HG03175 (cell line): ENCODE measurements at regions not wholly inside any gene's neighbourhood (a gene's known extent, or its start where the extent isn't known, plus 50 kb on each side); places are given as distances from the start of the nearest gene placed in this dataset.

Experiments
- ATAC-seq: cut with Tn5 transposase; IDR thresholded peaks from one replicate; pipeline ENCODE4 v1.9.1; 2021; ENCODE audit warnings: mild to moderate bottlenecking, moderate library complexity; ENCODE audit not compliant: unreplicated experiment

DNA sequence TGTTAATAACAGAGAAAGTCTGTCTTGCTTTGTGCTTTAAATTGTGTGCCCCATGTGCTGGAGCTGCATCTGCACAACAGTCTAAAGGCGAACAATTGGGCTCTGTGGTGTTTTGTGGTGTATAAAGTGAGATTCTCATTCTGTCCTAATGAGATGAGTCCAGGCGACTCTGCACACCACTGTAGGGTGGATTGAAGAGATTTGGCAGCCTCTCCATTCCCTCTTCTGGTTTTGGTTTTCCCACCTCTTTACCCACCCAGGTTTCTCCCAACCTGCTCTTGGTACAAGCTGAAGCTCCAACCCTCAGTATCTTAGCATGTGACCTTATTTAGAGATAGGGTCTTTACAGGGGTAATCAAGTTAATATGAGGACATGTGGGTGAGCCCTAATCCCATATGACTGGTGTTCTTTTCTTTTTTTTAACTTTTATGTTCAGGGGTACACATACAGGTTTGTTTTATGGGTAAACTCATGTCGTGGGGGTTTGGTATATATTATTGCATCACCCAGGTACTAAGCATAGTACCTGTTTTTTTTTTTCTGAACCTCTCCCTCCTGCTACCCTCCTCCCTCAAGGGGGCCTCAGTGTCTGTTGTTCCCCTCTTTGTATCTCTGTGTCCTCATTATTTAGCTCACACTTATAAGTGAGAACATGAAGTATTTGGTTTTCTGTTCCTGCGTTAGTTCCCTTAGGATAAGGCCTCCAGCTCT lies 217.6 kb upstream of the DTNBP1 start:
- ATAC-seq, result no peak

DNA sequence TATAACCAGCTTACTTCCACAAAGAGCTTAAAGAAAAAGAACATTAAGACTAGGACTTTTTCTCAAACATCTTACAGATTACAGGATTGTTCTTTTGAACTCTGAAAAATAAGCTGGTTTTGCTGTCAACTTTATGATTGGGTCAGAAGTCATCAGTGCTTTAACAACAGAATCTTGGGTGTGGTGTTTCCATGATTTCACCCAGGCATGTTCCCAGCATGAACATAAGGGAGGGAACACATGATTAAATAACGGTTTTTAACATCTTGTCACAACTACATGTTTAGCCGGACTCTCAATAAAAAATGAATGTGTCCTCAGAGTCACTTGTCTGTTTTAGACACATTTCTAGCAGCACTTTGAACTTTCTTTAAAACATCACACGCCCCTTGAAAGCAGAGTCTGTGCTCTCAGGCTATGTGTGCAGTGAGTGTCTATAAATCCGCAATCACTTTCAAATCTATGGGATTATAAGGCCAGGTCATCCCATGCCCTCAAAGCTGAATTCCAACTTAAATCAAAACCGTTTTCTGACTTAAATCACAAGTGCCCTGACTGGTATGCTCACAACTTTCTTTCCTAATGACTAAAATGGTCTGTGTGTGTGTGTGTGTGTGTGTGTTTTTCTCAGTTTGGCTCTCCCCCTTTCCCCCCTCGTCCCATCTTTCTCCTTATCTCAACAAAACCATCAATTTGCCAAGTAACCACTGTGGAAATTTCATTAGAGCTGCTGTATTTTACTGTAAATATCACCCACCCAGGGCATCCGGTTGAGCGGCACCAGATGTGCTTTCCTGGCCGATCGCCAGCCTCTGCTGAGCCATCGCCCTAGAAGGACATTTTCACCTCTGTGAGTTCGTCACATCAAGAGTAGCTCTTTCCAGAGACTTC lies 216.8 kb upstream of the DTNBP1 start:
- ATAC-seq, result peak; percentile 84

GRCh38 chr6:15877231-15877630 lies 214.4 kb upstream of the DTNBP1 start:
- no peak for ATAC-seq

GRCh38 chr6:15876406-15876805 lies 213.6 kb upstream of the DTNBP1 start:
- ATAC-seq, result peak; percentile 43

- no peak for ATAC-seq
Observed at GRCh38 chr6:15875797-15876196, 213.0 kb upstream of the DTNBP1 start.

- ATAC-seq, result no peak
Observed at GRCh38 chr6:15874821-15875220, 212.0 kb upstream of the DTNBP1 start.

DNA sequence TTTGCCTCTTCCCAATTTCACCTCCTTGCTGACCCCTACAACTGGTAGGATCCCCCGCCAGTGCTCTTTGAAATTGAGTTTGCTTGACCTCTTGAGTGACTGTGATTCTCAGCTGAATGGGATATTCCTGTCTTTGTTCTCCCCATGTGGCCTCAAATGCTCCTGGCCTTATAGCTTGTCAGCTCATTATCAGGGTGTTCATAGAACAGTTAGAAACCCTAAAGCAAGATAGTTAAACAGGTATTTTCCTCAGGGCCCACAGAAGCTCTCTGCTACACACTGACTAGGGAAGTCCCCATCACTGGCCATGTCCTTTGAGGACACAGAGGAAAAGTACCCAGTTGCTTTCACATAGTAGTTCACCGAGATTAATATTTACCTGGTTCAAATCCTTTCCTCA lies 211.5 kb upstream of the DTNBP1 start:
- no peak for ATAC-seq

- no peak for ATAC-seq
Observed at GRCh38 chr6:15872241-15873103, 209.6 kb upstream of the DTNBP1 start.

- ATAC-seq, result no peak
Observed at GRCh38 chr6:15871276-15871675, 208.4 kb upstream of the DTNBP1 start.

- ATAC-seq, result no peak
Observed at GRCh38 chr6:15870333-15871043, 207.7 kb upstream of the DTNBP1 start.

DNA sequence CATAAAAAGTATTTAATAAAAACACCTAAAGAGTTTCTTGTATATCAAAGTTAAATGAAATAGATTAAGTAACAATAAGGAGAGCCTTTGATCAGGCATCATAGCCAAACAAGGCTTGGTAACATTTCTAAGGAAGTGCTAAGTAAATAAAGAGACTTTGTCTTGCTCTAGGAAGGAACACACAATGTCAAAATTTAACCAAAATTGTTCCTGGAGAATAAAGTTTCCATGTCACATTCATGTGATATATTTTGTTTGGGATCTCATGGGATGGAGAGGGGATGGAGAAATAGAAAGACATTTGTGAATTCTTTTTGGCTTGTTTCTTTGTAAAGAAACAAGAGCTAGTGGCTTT lies 201.9 kb upstream of the DTNBP1 start:
- ATAC-seq, result no peak

DNA sequence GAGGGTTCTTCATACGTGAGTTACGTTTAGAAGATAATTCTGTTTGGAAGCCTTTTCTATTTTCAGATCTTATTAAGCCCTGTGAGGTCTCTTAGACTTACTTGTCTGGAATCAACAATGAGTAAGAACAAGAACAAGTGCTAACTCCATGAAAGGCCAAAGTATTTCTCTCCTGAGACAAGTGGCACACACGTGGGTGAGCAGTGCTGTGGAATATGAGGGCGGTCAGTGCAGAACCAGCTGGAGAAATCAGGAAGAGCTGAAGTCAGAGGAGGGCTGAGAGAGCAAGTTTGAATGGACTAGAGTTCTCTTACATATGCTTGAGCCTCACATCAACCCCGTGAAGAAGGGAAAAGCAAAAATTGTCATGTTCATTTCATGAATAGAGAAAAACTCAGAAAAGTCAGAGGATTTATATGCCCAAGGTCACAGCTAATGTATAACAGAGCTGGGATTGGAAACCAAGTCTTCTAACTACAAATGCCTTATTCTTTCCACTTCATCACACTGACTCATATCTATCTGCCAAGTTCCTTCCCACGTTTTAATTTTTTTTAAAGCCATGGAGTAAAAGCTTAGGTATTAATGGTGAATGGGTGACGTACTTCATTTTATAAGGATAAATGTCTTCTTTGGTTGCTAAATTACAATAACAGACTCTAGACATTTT lies 201.3 kb upstream of the DTNBP1 start:
- no peak for ATAC-seq

- ATAC-seq, result no peak
Observed at GRCh38 chr6:15862810-15863209, 200.0 kb upstream of the DTNBP1 start.

GRCh38 chr6:15861486-15861885 lies 198.7 kb upstream of the DTNBP1 start:
- no peak for ATAC-seq

- ATAC-seq, result no peak
Observed at GRCh38 chr6:15854826-15855710, 192.2 kb upstream of the DTNBP1 start.

GRCh38 chr6:15854378-15854777 lies 191.6 kb upstream of the DTNBP1 start:
- no peak for ATAC-seq

GRCh38 chr6:15853259-15853658 lies 190.4 kb upstream of the DTNBP1 start:
- ATAC-seq, result no peak

DNA sequence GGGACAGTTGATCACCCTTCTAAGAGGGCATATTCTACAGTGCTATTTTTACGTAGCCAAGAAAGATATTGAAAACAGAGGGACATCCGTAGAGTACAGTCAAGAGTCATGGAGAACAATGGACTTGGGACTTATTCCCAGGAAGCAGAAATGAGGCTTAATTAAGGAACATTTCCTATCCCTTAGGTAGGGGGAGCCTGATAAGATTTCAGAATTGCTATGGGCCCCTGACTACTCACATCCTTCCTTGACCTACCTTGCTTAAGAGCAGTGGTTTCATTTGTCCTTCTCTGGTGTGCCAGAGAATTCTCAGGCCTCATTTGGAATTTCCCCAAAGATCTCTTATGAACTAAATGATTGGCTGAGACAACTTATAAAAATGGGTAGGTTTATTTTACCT lies 189.5 kb upstream of the DTNBP1 start:
- ATAC-seq, result no peak

DNA sequence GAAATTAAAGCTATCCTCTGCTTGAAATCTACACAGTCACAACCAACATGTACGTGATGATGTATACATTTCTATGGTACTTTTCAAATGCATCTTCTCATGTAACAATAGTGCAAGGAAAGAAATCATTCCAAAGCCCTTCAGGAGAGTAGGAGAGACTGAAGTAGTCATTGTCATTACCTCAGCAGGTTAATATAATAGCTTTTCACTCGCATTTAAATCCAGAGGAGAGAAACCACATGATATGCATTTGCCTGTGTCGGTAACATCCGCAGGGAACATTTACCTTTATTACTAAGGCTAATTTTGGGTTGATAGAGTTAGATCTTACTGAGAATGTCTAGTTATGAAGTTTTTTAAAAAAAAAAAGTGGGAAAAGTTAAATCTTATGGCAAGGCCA lies 186.6 kb upstream of the DTNBP1 start:
- ATAC-seq, result no peak
